ENCODE measurements at regions not wholly inside any gene's neighbourhood (a gene's known extent, or its start where the extent isn't known, plus 50 kb on each side); places are given as distances from the start of the nearest gene placed in this dataset.

DNA sequence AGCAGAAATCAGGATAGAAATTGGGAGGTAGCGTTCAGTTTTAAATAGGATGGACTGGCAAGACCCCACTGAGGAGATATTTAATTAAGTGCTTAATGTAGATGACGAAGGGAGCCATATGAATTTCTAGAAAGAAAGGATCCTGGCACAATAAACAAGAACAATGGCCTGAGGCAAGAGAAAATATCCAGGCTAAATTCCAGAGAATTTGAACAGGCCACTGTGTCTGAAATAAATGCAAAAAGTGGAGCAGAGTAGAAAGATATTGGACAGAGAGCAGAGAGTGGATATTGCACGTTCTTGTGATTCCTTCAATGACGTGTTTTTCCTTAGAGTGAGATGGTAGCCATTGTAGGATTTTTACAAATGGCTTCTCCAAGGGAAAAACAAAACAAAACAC is 1504.8 kb downstream of the C4orf33 start:
- TF ChIP-seq, protein P1, sequence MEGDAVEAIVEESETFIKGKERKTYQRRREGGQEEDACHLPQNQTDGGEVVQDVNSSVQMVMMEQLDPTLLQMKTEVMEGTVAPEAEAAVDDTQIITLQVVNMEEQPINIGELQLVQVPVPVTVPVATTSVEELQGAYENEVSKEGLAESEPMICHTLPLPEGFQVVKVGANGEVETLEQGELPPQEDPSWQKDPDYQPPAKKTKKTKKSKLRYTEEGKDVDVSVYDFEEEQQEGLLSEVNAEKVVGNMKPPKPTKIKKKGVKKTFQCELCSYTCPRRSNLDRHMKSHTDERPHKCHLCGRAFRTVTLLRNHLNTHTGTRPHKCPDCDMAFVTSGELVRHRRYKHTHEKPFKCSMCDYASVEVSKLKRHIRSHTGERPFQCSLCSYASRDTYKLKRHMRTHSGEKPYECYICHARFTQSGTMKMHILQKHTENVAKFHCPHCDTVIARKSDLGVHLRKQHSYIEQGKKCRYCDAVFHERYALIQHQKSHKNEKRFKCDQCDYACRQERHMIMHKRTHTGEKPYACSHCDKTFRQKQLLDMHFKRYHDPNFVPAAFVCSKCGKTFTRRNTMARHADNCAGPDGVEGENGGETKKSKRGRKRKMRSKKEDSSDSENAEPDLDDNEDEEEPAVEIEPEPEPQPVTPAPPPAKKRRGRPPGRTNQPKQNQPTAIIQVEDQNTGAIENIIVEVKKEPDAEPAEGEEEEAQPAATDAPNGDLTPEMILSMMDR (IDR thresholded peaks at IDR 0.05), result no peak
- TF ChIP-seq POLR2AphosphoS5 (IDR thresholded peaks at IDR 0.05; ENCODE audit: insufficient read depth in 1 of 2, low read depth in 1 of 2) (no peak), POLR2A (IDR thresholded peaks at IDR 0.05) (no peak)

Data from vagina (tissue), 2 donors.